ENCODE measurements at regions not wholly inside any gene's neighbourhood (a gene's known extent, or its start where the extent isn't known, plus 50 kb on each side); places are given as distances from the start of the nearest gene placed in this dataset.

GRCh38 chr13:112200200-112200599 lies 133.3 kb downstream of the SOX1 start:
- intact Hi-C loops (cut with DNase I; ENCODE audit: low total_unique reads): no loop called here
- Histone ChIP-seq H3K27ac (no peak overlapping the region), H3K9me3 (no peaks in the 10 kb centered on the region), H3K4me3 (no peak overlapping the region), H3K36me3 (no peaks in the 10 kb centered on the region), H3K27me3 (peaks cover 0 to 4% (median 0%) of the 10 kb centered on the region in 3 donors), H3K4me1 (no peaks in the 10 kb centered on the region)
- TF ChIP-seq CTCF (IDR thresholded peaks at IDR 0.05 in 4 of 5, conservative IDR thresholded peaks at IDR 0.05 in 1 of 5) (no peak), POLR2A (IDR thresholded peaks at IDR 0.05) (no peak)
- ATAC-seq: no peak
- in situ Hi-C loops (cut with MboI; ENCODE audit: low sequenced_read_pairs in 4 of 4): no loop called here
- DNase-seq: no peak

GRCh38 chr13:112202266-112202665 lies 135.3 kb downstream of the SOX1 start:
- Histone ChIP-seq H3K27ac (no peak overlapping the region), H3K4me1 (no peaks in the 10 kb centered on the region), H3K9me3 (no peaks in the 10 kb centered on the region), H3K27me3 (peaks cover 0 to 15% (median 6%) of the 10 kb centered on the region in 3 donors), H3K4me3 (no peak overlapping the region), H3K36me3 (no peaks in the 10 kb centered on the region)
- in situ Hi-C loops (cut with MboI; ENCODE audit: low sequenced_read_pairs in 4 of 4): no loop called here
- DNase-seq (no peak), ATAC-seq (no peak)
- intact Hi-C loops (cut with DNase I; ENCODE audit: low total_unique reads): no loop called here
- TF ChIP-seq CTCF (IDR thresholded peaks at IDR 0.05 in 4 of 5, conservative IDR thresholded peaks at IDR 0.05 in 1 of 5): no peak
- TF ChIP-seq POLR2A (IDR thresholded peaks at IDR 0.05): no peak

GRCh38 chr13:112202966-112203365 lies 136.0 kb downstream of the SOX1 start:
- Histone ChIP-seq H3K27ac (no peak overlapping the region), H3K27me3 (peaks cover 0 to 19% (median 6%) of the 10 kb centered on the region in 3 donors), H3K4me3 (no peak overlapping the region), H3K9me3 (no peaks in the 10 kb centered on the region), H3K4me1 (no peaks in the 10 kb centered on the region), H3K36me3 (no peaks in the 10 kb centered on the region)
- DNase-seq (no peak), ATAC-seq (no peak)
- intact Hi-C loops (cut with DNase I; ENCODE audit: low total_unique reads) (no loop called here), in situ Hi-C loops (cut with MboI; ENCODE audit: low sequenced_read_pairs in 4 of 4) (no loop called here)
- TF ChIP-seq CTCF (IDR thresholded peaks at IDR 0.05 in 4 of 5, conservative IDR thresholded peaks at IDR 0.05 in 1 of 5) (no peak), POLR2A (IDR thresholded peaks at IDR 0.05) (no peak)

- H3K4me1 ChIP-seq: no peaks in the 10 kb centered on the region
- TF ChIP-seq CTCF (IDR thresholded peaks at IDR 0.05 in 4 of 5, conservative IDR thresholded peaks at IDR 0.05 in 1 of 5): no peak
- no peak for TF ChIP-seq POLR2A (IDR thresholded peaks at IDR 0.05)
- in situ Hi-C loops (cut with MboI; ENCODE audit: low sequenced_read_pairs in 4 of 4) (no loop called here), intact Hi-C loops (cut with DNase I; ENCODE audit: low total_unique reads) (no loop called here)
- no peak overlapping the region for H3K4me3 ChIP-seq
- H3K27me3 ChIP-seq: peaks cover 0 to 19% (median 6%) of the 10 kb centered on the region in 3 donors
- H3K36me3 ChIP-seq: no peaks in the 10 kb centered on the region
- no peak for DNase-seq
- ATAC-seq: no peak
- H3K9me3 ChIP-seq: no peaks in the 10 kb centered on the region
- H3K27ac ChIP-seq: no peak overlapping the region
Observed at GRCh38 chr13:112203614-112204013, 136.7 kb downstream of the SOX1 start.
